ENCODE measurements at regions not wholly inside any gene's neighbourhood (a gene's known extent, or its start where the extent isn't known, plus 50 kb on each side); places are given as distances from the start of the nearest gene placed in this dataset.

GRCh38 chr16:9184354-9184690 is 92.9 kb downstream of the HAPSTR1 start:
- 87 to 90% methylated on average over 14 to 31 of the region's 33 CpGs for WGBS, 2 donors
- TF ChIP-seq POLR2A (IDR thresholded peaks at IDR 0.05) (no peak), CTCF (IDR thresholded peaks at IDR 0.05) (no peak)
- H3K36me3 ChIP-seq (replicated peaks in 1 of 2; ENCODE audit: insufficient read depth in 1 of 2, low read depth in 2 of 2), result no peaks in the 10 kb centered on the region
- DNase-seq (no peak), ATAC-seq (no peak)
- intact Hi-C loops (cut with DNase I), result no loop called here
- no peaks in the 10 kb centered on the region for H3K9me3 ChIP-seq
- H3K4me1 ChIP-seq, result peaks cover 7% of the 10 kb centered on the region
- no peak overlapping the region for H3K27ac ChIP-seq
- no peak overlapping the region for H3K4me3 ChIP-seq
- H3K27me3 ChIP-seq, result no peaks in the 10 kb centered on the region

GRCh38 chr16:9185381-9185780 is 93.9 kb downstream of the HAPSTR1 start:
- no peak overlapping the region for H3K4me3 ChIP-seq
- intact Hi-C loops (cut with DNase I), result no loop called here
- ATAC-seq (no peak), DNase-seq (no peak)
- no peak overlapping the region for H3K27ac ChIP-seq
- H3K36me3 ChIP-seq (replicated peaks in 1 of 2; ENCODE audit: insufficient read depth in 1 of 2, low read depth in 2 of 2), result no peaks in the 10 kb centered on the region
- peaks cover 7% of the 10 kb centered on the region for H3K4me1 ChIP-seq
- no peaks in the 10 kb centered on the region for H3K27me3 ChIP-seq
- H3K9me3 ChIP-seq, result no peaks in the 10 kb centered on the region
- 69 to 73% methylated on average over 2 of the region's 2 CpGs for WGBS, 2 donors
- TF ChIP-seq CTCF (IDR thresholded peaks at IDR 0.05) (no peak), POLR2A (IDR thresholded peaks at IDR 0.05) (no peak)

GRCh38 chr16:9186061-9186460 is 94.6 kb downstream of the HAPSTR1 start:
- peaks cover 7% of the 10 kb centered on the region for H3K4me1 ChIP-seq
- 15 to 19% methylated on average over 3 of the region's 3 CpGs for WGBS, 2 donors
- no peak for ATAC-seq
- H3K36me3 ChIP-seq (replicated peaks in 1 of 2; ENCODE audit: insufficient read depth in 1 of 2, low read depth in 2 of 2), result no peaks in the 10 kb centered on the region
- no peak for DNase-seq
- no peaks in the 10 kb centered on the region for H3K27me3 ChIP-seq
- no peak for TF ChIP-seq POLR2A (IDR thresholded peaks at IDR 0.05)
- TF ChIP-seq CTCF (IDR thresholded peaks at IDR 0.05), result no peak
- no peak overlapping the region for H3K27ac ChIP-seq
- intact Hi-C loops (cut with DNase I), result no loop called here
- H3K9me3 ChIP-seq, result no peaks in the 10 kb centered on the region
- no peak overlapping the region for H3K4me3 ChIP-seq

GRCh38 chr16:9188721-9189120 is 97.3 kb downstream of the HAPSTR1 start:
- H3K27ac ChIP-seq, result no peak overlapping the region
- H3K9me3 ChIP-seq, result no peaks in the 10 kb centered on the region
- intact Hi-C loops (cut with DNase I), result no loop called here
- no peaks in the 10 kb centered on the region for H3K27me3 ChIP-seq
- TF ChIP-seq POLR2A (IDR thresholded peaks at IDR 0.05), result no peak
- no peak for TF ChIP-seq CTCF (IDR thresholded peaks at IDR 0.05)
- 79 to 80% methylated on average over 3 of the region's 3 CpGs for WGBS, 2 donors
- no peak for ATAC-seq
- no peak overlapping the region for H3K4me3 ChIP-seq
- DNase-seq, result no peak
- peaks cover 7% of the 10 kb centered on the region for H3K4me1 ChIP-seq
- no peaks in the 10 kb centered on the region for H3K36me3 ChIP-seq (replicated peaks in 1 of 2; ENCODE audit: insufficient read depth in 1 of 2, low read depth in 2 of 2)

GRCh38 chr16:9191274-9191850 is 99.9 kb downstream of the HAPSTR1 start:
- Histone ChIP-seq H3K27me3 (no peaks in the 10 kb centered on the region), H3K27ac (no peak overlapping the region), H3K36me3 (replicated peaks in 1 of 2; ENCODE audit: insufficient read depth in 1 of 2, low read depth in 2 of 2) (no peaks in the 10 kb centered on the region), H3K4me1 (no peaks in the 10 kb centered on the region), H3K4me3 (no peak overlapping the region), H3K9me3 (no peaks in the 10 kb centered on the region)
- intact Hi-C loops (cut with DNase I), result no loop called here
- no peak for TF ChIP-seq CTCF (IDR thresholded peaks at IDR 0.05)
- TF ChIP-seq POLR2A (IDR thresholded peaks at IDR 0.05), result no peak
- DNase-seq, result no peak
- no peak for ATAC-seq

Measured in body of pancreas (tissue), 4 donors.